ENCODE measurements at regions not wholly inside any gene's neighbourhood (a gene's known extent, or its start where the extent isn't known, plus 50 kb on each side); places are given as distances from the start of the nearest gene placed in this dataset.

DNA sequence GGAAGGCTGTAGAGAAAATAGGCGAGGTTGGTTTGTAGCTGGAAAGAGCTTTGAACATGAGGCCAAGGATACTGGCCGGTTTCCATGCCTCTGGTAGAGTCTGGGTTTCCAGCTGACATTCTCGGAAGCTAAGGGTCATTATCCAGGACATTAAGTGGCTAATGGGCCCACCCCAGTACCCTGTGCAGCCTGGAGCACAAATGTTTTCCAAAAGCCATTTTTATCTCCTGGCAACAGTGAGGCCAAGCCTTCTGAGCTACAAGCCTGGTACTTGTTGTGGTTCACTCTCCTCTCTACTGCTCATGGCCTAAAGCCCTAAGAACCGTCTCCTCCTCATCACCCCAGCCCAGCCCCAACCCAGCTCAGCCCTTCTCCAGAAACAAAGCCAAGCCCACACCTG lies 122.9 kb downstream of the DMRTA2 start:
- Histone ChIP-seq H3K9me3 (no peaks in the 10 kb centered on the region), H3K27ac (no peak overlapping the region), H3K4me3 (no peak overlapping the region), H3K4me1 (no peaks in the 10 kb centered on the region), H3K36me3 (no peaks in the 10 kb centered on the region), H3K27me3 (no peaks in the 10 kb centered on the region)
- intact Hi-C loops (cut with DNase I; ENCODE audit: low total_unique reads) = no loop called here
- DNase-seq = no peak
- no peak for TF ChIP-seq CTCF (IDR thresholded peaks at IDR 0.05)

DNA sequence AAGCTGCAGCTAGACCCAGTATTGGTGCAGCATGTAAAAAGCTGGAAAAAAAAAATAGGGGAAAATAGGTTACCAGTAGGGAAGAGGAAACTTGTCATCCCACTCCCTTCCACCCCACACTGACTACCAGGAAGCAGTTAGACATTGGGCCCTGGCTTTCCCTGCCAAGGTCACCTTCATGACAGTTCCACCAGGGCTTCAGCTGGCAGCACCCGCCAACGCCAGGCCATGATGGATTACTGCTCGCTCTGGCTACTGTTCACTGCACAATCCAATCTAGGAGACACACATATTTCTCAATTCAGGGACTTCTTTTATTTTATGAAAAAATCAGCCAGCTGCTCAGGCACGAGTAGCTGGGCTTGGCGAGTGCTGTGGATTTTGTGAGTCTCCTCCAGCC lies 127.7 kb downstream of the DMRTA2 start:
- no peak overlapping the region for H3K4me3 ChIP-seq
- TF ChIP-seq CTCF (IDR thresholded peaks at IDR 0.05) = no peak
- H3K27me3 ChIP-seq = no peaks in the 10 kb centered on the region
- no peak for DNase-seq
- H3K36me3 ChIP-seq = no peaks in the 10 kb centered on the region
- intact Hi-C loops (cut with DNase I; ENCODE audit: low total_unique reads) = no loop called here
- no peak overlapping the region for H3K27ac ChIP-seq
- H3K9me3 ChIP-seq = no peaks in the 10 kb centered on the region
- no peaks in the 10 kb centered on the region for H3K4me1 ChIP-seq

GRCh38 chr1:50292276-50292675 lies 131.0 kb downstream of the DMRTA2 start:
- no peaks in the 10 kb centered on the region for H3K36me3 ChIP-seq
- H3K9me3 ChIP-seq = no peaks in the 10 kb centered on the region
- DNase-seq = no peak
- H3K27ac ChIP-seq = no peak overlapping the region
- no peaks in the 10 kb centered on the region for H3K4me1 ChIP-seq
- no peak for TF ChIP-seq CTCF (IDR thresholded peaks at IDR 0.05)
- intact Hi-C loops (cut with DNase I; ENCODE audit: low total_unique reads) = no loop called here
- no peaks in the 10 kb centered on the region for H3K27me3 ChIP-seq
- H3K4me3 ChIP-seq = no peak overlapping the region

DNA sequence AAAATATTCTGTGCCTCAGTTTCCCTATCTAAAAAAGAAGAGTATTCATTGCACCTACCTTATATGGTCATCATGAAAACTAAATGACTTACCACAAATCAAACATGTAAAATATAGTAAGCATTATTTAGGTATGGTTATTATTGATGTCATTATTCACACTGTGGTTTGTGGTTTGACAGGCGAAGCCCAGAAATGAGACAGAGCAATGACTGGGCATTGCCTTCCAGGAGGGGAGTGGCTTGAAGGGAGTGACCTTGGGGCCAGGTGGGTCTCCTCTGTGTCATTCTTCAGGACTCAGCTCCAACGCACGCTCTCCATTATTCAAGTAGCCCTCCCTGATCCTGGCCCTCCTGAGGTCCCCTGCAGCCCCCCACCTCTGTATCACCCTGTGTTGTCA lies 133.7 kb downstream of the DMRTA2 start:
- Histone ChIP-seq H3K27ac (no peak overlapping the region), H3K9me3 (no peaks in the 10 kb centered on the region), H3K4me1 (no peaks in the 10 kb centered on the region), H3K4me3 (no peak overlapping the region), H3K36me3 (no peaks in the 10 kb centered on the region), H3K27me3 (no peaks in the 10 kb centered on the region)
- DNase-seq = no peak
- no peak for TF ChIP-seq CTCF (IDR thresholded peaks at IDR 0.05)
- intact Hi-C loops (cut with DNase I; ENCODE audit: low total_unique reads) = no loop called here

- intact Hi-C loops (cut with DNase I; ENCODE audit: low total_unique reads) = no loop called here
- H3K27me3 ChIP-seq = no peaks in the 10 kb centered on the region
- no peak for TF ChIP-seq CTCF (IDR thresholded peaks at IDR 0.05)
These were observed 137.2 kb downstream of the DMRTA2 start for GRCh38 chr1:50285994-50286393.

DNA sequence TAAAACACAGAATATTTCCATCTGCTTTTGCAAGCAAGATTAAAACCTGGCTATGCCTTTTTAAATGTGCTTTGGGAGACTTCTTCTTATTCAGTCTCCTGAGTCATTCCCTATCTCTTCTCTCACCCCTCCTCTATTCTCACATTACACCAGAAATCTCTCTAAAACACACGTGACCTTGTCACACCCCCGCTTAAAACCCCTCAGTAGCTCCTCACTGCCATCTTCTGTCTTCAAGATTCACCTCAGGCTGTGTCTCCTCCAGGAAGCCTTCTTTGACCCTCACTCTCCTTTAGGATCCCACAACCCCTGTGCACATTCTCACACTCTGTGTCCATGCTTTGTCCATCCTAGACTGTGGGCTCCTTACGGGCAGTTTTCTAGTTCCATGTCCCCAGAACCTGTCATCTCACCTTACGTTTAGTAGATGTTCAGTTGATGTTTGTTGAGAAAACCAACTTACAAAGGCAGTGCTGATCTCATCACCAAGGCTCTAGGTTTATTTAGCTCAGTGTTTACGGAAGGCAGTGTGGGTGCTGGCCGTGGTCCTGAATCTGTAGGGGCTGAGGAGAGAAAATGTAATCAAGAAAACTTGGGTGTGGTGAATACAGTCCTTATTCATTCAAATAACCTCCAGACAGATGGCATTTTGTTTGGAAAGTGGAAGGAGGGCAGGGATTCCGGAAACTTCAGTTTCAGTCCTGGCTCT lies 143.5 kb downstream of the DMRTA2 start:
- Histone ChIP-seq H3K36me3 (no peaks in the 10 kb centered on the region), H3K9me3 (no peaks in the 10 kb centered on the region), H3K4me3 (no peak overlapping the region), H3K27me3 (peaks cover 0 to 35% of the 10 kb centered on the region in 2 donors), H3K27ac (no peak overlapping the region), H3K4me1 (no peaks in the 10 kb centered on the region)
- DNase-seq = no peak
- TF ChIP-seq CTCF (IDR thresholded peaks at IDR 0.05) = no peak
- intact Hi-C loops (cut with DNase I; ENCODE audit: low total_unique reads) = no loop called here

More at GRCh38 chr1:50285994-50286393, 137.2 kb downstream of the DMRTA2 start:
- Histone ChIP-seq H3K4me1 (no peaks in the 10 kb centered on the region), H3K27ac (no peak overlapping the region), H3K9me3 (no peaks in the 10 kb centered on the region), H3K4me3 (no peak overlapping the region), H3K36me3 (no peaks in the 10 kb centered on the region)
- no peak for DNase-seq

Measured in tibial artery (tissue), 4 donors.